ENCODE measurements at regions not wholly inside any gene's neighbourhood (a gene's known extent, or its start where the extent isn't known, plus 50 kb on each side); places are given as distances from the start of the nearest gene placed in this dataset.

GRCh38 chr1:172928412-172928811 lies 122.3 kb downstream of the TNFSF18 start:
- no peak for DNase-seq (ENCODE audit: low read depth)
- no peak for TF ChIP-seq CTCF (conservative IDR thresholded peaks at IDR 0.05; ENCODE audit: low read depth, low read length)
- H3K4me3 ChIP-seq (ENCODE audit: low read depth, low read length) = no peak overlapping the region

- H3K4me3 ChIP-seq (ENCODE audit: low read depth, low read length) = no peak overlapping the region
- no peak for TF ChIP-seq CTCF (conservative IDR thresholded peaks at IDR 0.05; ENCODE audit: low read depth, low read length)
- DNase-seq (ENCODE audit: low read depth) = no peak
These were observed 121.7 kb downstream of the TNFSF18 start for GRCh38 chr1:172929006-172929405.

- TF ChIP-seq CTCF (conservative IDR thresholded peaks at IDR 0.05; ENCODE audit: low read depth, low read length) = no peak
- H3K4me3 ChIP-seq (ENCODE audit: low read depth, low read length) = no peak overlapping the region
- DNase-seq (ENCODE audit: low read depth) = no peak
These were observed 120.6 kb downstream of the TNFSF18 start for GRCh38 chr1:172930142-172930541.

GRCh38 chr1:172931340-172931739 lies 119.4 kb downstream of the TNFSF18 start:
- H3K4me3 ChIP-seq (ENCODE audit: low read depth, low read length) = peak overlapping the region; percentile 45
- DNase-seq (ENCODE audit: low read depth) = no peak
- no peak for TF ChIP-seq CTCF (conservative IDR thresholded peaks at IDR 0.05; ENCODE audit: low read depth, low read length)

- no peak for TF ChIP-seq CTCF (conservative IDR thresholded peaks at IDR 0.05; ENCODE audit: low read depth, low read length)
- peak overlapping the region; percentile 45 for H3K4me3 ChIP-seq (ENCODE audit: low read depth, low read length)
- no peak for DNase-seq (ENCODE audit: low read depth)
These were observed 119.0 kb downstream of the TNFSF18 start for GRCh38 chr1:172931761-172932160.

GRCh38 chr1:172932981-172933380 lies 117.8 kb downstream of the TNFSF18 start:
- H3K4me3 ChIP-seq (ENCODE audit: low read depth, low read length) = peak overlapping the region; percentile 45
- no peak for TF ChIP-seq CTCF (conservative IDR thresholded peaks at IDR 0.05; ENCODE audit: low read depth, low read length)
- no peak for DNase-seq (ENCODE audit: low read depth)

GRCh38 chr1:172934417-172934762 lies 116.4 kb downstream of the TNFSF18 start:
- DNase-seq (ENCODE audit: low read depth) = no peak
- H3K4me3 ChIP-seq (ENCODE audit: low read depth, low read length) = no peak overlapping the region
- no peak for TF ChIP-seq CTCF (conservative IDR thresholded peaks at IDR 0.05; ENCODE audit: low read depth, low read length)
